NCI-H2171 (cell line): ENCODE measurements at regions not wholly inside any gene's neighbourhood (a gene's known extent, or its start where the extent isn't known, plus 50 kb on each side); places are given as distances from the start of the nearest gene placed in this dataset.

Source experiments
- DNase-seq: peaks from one replicate; lab custom pipeline; 2025; lab: John Stamatoyannopoulos, UW

DNA sequence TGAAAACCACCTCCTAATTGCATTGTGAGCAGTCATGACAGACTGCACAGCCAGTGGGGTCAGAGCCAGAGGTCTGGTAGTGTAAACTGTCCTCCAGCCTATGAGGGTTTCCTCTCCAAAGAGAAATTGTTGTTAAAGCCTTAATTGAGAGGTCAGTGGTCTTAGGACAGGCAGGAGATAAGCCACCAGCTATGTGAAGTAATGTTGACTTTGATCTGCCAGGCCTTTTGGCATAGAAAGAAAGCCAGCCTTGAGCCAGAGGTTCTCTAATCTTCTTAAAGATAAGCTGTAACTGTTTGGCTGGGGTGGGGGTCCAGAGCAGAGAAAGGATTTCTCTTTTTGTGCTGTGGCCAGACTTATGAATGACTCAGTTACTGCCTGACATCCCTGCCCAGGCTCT is 248.4 kb downstream of the WDR11 start:
- no peak for DNase-seq

DNA sequence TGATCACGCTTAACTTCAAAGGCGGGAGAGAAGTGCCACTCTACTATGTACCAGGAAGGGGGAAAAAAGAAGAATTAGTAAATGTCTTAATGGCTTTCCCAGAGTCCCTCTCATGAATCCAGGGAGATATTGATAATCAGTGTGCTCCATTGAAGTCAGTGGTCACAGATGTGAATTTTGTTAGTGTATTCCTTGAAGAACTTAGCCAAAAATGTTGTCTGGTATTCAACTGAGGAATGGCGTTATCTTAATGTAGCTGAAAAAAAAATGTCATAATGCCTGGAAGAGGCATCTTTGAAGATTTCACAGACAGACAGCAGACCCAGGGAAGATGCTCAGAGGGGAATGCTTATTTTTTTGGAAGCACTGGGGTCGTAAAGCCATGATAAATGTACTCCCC is 250.4 kb downstream of the WDR11 start:
- no peak for DNase-seq

DNA sequence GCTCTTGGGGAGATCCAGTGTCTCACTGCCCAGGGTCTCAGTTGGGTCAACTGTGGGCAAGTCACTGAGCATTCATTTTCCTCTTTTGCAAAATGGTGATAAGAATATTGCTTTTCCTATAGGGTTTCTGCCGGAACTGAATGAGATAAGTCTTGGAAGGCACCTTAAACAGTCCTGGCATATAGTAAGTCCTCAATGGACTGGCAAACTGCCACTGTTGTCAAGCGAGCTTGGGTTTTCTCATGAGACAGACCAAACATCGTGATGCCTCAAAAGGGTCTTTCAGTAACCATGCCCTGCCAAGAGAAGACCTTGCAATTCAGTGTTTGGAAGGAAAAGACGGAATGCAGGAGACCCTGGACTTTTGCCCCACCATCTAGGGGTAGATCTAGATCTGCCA is 251.5 kb downstream of the WDR11 start:
- DNase-seq: no peak

- DNase-seq: no peak
These were observed 253.4 kb downstream of the WDR11 start for GRCh38 chr10:121104476-121105111.

- no peak for DNase-seq
These were observed 255.4 kb downstream of the WDR11 start for GRCh38 chr10:121106611-121107010.

DNA sequence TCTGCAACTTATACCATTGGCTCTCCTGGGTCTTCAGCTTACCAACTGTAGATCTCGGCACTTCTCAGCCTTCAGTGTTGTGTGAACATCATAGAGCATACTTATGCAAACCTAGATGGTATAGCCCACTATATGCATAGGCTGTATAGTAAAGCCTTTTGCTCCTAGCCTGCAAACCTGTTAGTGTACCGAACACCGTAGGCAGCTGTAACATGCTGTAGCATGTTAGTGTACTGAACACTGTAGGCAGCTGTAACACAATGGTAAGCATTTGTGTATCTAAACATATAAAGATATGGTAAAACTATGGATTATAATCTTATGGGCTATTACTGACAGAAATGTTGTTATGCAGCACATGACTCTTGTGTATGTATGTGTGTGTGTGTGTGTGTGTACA is 256.9 kb downstream of the WDR11 start:
- no peak for DNase-seq

GRCh38 chr10:121110369-121110768 is 259.2 kb downstream of the WDR11 start:
- DNase-seq: no peak

- no peak for DNase-seq
These were observed 261.0 kb downstream of the WDR11 start for GRCh38 chr10:121112136-121112535.

- peak; percentile 64 for DNase-seq
These were observed 261.6 kb downstream of the WDR11 start for GRCh38 chr10:121112579-121113384.

DNA sequence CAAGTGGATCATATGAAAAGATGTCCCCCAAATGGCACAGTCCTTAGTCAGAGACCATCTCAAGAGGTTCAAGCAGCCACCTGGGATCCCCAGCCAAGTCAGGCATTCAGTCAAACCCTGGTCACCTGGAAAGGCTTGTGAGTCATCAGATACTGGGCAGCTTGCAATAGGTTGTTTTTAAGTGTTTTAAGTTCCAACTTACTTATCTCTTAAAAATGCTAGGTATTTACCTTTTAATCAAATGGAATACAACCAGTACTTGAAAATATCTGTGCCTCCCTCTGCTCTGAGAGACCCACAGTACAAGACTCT is 262.2 kb downstream of the WDR11 start:
- DNase-seq: no peak

DNA sequence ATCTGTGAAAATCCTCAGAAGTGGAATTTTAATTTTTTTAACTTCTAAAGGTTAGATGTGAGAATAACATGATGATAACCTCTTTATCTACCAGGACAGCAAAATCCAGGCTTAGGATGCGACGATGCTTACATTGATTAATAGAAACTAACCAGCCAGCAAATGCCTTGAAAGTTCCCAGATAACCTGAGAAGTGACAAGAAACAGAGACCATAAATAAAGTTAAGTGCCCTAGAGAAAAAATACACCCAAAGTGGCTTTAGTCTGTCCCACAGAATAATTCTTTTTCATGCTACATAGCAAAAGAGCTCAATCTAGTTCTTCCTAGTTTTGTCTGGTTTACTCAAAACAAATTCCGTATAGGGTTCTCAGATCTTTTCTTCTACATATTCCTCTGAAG is 262.7 kb downstream of the WDR11 start:
- no peak for DNase-seq

DNA sequence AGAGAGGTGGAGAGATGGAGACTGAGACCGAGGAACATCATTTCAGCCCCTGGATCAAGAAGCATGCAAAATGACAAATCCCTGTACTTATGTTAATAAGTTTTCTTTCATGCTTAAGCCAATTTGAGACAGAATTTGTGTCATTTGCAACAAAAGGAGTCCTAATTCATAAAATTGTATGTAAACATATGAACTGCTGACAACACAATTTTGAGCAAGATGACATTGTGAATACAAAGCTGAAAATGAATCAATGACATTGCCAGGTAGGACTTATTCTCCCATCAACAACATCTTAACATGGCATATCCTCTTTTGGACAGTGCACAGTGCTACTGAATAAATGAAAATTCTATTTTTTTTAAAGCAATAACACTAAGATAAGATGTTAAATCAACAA is 264.0 kb downstream of the WDR11 start:
- no peak for DNase-seq

DNA sequence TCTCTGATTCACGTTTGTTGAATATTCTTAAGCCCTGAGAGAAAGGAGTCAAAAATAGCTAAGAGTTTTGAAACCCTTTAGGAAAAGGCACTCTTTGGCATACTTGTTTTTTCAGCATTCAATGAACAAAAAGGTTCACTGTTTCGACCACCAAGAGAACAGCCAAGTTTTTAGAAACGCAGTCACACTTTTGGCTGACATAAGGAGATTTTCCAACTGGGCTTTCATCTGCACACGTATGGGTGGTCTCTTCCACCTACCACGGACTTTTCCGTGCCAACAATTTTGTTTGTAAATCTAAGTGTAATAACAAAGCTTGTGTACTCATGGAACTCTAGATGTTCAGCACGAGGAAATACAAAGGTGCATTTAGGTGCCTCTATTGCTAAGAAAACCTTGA is 270.3 kb downstream of the WDR11 start:
- DNase-seq: no peak

DNA sequence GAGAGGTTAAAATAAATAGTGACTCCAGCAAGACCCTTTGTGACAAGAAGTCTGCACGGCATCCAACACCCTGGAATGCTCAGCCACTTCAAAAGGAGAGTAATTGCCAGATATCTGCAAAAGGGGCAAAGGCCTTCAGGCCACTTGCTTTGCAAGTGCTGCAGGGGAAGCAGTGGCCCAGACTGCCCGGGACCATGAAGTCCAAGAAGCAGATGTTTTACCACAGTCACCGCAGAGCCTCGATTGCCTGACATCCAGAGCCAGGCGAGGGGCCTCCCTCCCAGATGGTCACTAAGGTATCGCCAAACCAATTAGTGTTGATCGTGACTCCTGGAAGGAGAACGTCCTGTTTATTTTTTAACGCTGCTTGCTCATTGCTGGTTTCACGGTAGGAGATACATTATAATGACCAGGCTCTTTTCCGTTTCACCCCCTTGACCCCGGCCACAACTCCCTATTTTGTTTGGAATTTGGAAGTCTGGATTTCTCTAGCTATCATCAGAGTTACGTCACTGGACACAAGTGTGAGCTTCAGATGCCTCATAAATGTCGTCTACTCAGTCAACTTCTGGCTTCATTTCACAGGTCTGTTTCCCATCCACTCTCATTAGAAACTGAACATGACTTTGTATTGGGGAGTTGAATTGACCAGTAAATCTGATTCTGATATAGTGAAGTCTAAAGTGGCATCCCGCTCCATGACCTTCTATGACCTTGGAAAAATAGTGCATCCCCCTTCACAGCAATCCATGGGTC is 276.2 kb downstream of the WDR11 start:
- DNase-seq: no peak

- DNase-seq: no peak
These were observed 277.0 kb downstream of the WDR11 start for GRCh38 chr10:121128164-121128563.

- DNase-seq: no peak
These were observed 278.1 kb downstream of the WDR11 start for GRCh38 chr10:121129266-121129665.

DNA sequence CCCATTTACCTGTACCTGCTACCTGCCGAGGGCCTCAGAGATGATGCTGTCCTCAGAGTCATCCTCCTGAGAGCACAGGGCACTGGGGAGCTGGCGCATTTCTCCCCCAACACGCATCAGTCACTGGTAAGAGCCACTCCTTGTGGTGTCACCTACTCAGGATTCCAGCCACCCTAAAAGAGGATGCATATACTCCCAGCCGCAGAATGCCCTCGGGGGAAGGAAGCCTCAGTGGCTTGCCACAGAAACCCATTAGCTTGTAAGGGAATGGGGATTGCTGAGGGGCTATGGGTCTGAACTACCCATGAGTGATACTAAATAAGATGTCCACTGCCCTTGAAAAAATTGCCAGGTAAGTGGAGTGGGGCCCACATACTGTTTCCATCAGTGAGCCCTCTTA is 279.2 kb downstream of the WDR11 start:
- DNase-seq: no peak

DNA sequence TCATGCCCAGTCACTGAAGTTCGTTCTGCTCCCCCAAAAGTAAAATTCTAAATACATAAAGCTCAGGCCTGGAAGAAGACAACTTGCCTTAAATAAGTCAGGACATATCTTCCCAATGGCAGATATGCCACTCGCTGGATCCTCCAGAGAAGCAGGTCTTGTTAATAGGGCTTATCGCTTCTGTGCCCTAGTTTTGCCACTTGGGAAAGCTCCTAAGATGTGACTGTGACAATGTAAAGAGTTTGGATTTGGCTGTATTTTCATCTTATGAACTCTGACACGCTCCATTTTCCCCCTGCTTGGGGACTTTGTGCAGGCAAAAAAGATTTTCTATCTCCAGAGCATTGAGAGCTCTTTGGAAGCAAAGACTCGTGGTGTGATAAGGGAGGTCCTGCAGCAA is 279.9 kb downstream of the WDR11 start:
- no peak for DNase-seq

DNA sequence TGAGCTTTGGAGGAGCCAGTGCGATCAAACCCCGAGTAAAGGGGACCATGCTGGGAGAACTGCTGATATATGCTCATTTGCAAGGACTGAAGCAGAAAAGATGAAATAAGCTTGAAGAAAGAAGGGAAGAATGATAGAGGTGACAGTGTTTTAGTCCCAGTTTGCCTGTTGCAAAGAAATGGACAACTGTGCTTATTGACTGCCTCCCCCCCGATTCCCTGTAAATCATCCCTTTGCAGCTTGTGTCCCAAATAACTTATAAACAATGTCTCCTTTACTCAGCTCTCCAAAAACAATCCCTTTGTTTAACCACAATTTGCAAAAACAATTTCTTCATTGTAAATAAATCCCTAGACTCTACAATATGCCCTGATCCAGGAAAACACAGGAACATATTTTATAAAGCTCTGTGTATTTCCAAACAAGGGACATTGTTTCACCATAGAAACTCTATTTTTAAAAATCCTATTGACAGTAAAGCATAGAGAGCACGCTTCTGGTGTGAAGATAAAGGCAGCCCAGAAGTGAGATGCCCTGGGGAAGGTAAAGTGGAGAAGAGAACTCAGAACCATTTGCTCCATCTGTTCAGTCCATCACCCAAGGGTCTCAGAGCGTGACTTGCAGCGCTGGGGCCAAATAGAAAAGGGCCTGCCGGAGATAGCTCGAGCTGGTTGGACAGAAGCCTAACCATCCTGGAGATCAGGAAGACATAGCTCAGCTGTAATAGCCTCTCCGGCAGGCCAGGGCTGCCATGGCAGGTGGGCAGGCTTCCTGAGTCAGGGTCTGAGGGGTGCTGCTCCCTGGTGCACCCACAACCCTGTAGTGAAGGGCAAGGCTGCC is 280.5 kb downstream of the WDR11 start:
- DNase-seq: no peak

DNA sequence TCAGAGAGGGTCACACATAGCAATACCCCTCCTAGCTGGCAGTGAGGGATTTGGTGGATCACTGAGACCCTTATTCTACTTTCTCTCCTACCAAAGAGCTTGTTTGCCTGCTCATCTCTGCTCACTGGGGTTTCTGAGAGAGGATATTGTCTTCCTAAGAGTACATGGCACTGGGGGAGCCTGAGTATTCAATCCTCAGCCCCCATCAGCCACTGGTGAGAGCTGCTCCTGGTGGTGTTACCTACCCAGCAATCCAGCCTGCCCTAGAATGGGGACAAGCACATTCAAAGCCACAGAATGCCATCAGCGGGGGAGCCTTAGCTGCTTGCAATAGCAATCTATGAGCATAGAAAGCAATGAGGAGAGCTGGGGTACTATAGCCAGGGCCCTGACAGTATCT is 281.1 kb downstream of the WDR11 start:
- DNase-seq: no peak

- no peak for DNase-seq
These were observed 282.7 kb downstream of the WDR11 start for GRCh38 chr10:121133901-121134300.

DNA sequence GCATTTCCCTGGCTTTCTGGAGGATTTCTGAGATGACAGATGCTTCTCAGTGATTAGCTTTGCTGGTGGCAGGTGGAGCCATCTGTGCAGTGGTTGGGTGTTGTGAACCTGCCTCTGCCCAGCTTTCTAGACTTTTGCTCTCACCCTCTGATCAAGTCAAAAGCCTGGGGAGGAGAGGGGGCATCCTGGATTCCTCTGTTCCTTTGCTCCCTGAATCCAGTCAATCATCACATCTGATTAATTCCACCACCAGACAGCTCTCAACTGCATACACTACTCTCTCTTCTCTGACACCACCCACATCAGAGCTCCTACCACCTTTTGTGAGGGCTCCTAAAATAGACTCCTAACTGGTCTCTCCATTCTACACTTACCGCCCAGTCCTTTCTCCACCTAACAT is 283.5 kb downstream of the WDR11 start:
- peak; percentile 49 for DNase-seq
